ENCODE measurements at regions not wholly inside any gene's neighbourhood (a gene's known extent, or its start where the extent isn't known, plus 50 kb on each side); places are given as distances from the start of the nearest gene placed in this dataset.
A peak's percentile ranks its signal among the peaks of the same experiment; 100 is the strongest.
"Not testable (repeated sequence)": the region's sequence is repeated elsewhere in the genome, so short reads cannot be mapped to it uniquely, and the experiment has no call there.

DNA sequence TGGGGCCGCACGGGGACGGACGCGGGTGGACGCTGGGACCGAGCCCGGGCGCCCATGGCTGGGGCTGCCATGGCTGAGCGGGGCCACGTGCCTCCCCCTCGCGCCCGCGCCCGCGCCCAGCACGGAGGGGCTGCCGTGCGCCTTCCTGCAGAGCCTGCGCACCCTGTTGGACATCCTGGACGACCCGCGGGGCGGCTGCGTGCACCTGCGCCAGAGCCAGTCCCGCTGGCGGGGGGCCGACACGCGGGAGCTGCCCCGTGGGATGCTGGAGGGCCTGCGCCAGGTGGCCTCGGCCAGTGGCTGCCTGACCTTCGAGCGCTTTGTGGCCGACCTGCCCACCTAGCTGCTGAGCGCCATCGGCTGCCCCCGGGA, 72.5 kb upstream of the KCTD7 start:
- H3K4me3 ChIP-seq (ENCODE audit: control insufficient read depth, low read depth, low read length) = no peak overlapping the region
- DNase-seq (ENCODE audit: low read depth) = no peak
- TF ChIP-seq, protein P1, sequence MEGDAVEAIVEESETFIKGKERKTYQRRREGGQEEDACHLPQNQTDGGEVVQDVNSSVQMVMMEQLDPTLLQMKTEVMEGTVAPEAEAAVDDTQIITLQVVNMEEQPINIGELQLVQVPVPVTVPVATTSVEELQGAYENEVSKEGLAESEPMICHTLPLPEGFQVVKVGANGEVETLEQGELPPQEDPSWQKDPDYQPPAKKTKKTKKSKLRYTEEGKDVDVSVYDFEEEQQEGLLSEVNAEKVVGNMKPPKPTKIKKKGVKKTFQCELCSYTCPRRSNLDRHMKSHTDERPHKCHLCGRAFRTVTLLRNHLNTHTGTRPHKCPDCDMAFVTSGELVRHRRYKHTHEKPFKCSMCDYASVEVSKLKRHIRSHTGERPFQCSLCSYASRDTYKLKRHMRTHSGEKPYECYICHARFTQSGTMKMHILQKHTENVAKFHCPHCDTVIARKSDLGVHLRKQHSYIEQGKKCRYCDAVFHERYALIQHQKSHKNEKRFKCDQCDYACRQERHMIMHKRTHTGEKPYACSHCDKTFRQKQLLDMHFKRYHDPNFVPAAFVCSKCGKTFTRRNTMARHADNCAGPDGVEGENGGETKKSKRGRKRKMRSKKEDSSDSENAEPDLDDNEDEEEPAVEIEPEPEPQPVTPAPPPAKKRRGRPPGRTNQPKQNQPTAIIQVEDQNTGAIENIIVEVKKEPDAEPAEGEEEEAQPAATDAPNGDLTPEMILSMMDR (IDR thresholded peaks at IDR 0.05; ENCODE audit: control insufficient read depth, insufficient read depth, low read depth, low read length, missing control alignments) = no peak

DNA sequence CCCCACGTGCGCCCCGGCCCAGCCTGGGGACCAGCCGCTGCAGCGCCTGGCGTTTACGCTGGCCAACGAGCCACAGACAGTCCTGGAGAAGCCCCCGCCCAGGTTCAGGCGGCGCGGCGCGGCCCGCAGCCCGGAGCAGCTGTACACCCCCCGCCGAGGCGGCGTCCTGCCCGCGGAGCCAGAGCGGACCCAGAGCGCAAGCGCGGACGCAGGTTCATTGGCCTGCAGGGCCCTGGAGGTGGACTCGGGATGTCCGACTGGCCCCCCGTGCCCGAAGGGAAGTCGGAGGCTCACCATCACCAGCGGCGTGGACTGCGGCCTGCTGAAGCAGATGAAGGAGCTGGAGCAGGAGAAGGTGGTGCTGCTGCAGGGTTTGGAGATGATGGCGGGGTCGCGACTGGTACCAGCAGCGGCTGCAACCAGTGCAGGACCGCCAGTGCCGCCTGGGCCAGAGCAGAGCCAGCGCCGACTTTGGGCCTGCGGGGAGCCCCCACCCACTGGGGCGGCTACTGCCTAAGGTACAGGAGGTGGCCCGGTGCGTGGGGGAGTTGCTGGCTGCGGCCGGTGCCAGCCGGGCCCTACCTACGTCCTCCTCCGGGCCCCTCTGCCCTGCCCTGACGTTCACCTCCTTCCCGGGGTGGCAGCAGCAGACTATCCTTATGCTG, 72.0 kb upstream of the KCTD7 start:
- no peak overlapping the region for H3K4me3 ChIP-seq (ENCODE audit: control insufficient read depth, low read depth, low read length)
- TF ChIP-seq, protein P1 (IDR thresholded peaks at IDR 0.05; ENCODE audit: control insufficient read depth, insufficient read depth, low read depth, low read length, missing control alignments) = no peak
- DNase-seq (ENCODE audit: low read depth) = no peak

- DNase-seq (ENCODE audit: low read depth) = no peak
- TF ChIP-seq, protein P1 (IDR thresholded peaks at IDR 0.05; ENCODE audit: control insufficient read depth, insufficient read depth, low read depth, low read length, missing control alignments) = peak; percentile 97
Observed at GRCh38 chr7:66557214-66558200, 71.2 kb upstream of the KCTD7 start.

GRCh38 chr7:66558201-66558641, 70.5 kb upstream of the KCTD7 start:
- TF ChIP-seq, protein P1 (IDR thresholded peaks at IDR 0.05; ENCODE audit: control insufficient read depth, insufficient read depth, low read depth, low read length, missing control alignments) = no peak
- no peak for DNase-seq (ENCODE audit: low read depth)

More at GRCh38 chr7:66557214-66558200, 71.2 kb upstream of the KCTD7 start:
- no peak overlapping the region for H3K4me3 ChIP-seq (ENCODE audit: control insufficient read depth, low read depth, low read length)

GRCh38 chr7:66558660-66559465, 69.8 kb upstream of the KCTD7 start:
- TF ChIP-seq, protein P1 (IDR thresholded peaks at IDR 0.05; ENCODE audit: control insufficient read depth, insufficient read depth, low read depth, low read length, missing control alignments) = no peak
- H3K4me3 ChIP-seq (ENCODE audit: control insufficient read depth, low read depth, low read length) = no peak overlapping the region
- no peak for DNase-seq (ENCODE audit: low read depth)

More at GRCh38 chr7:66558201-66558641, 70.5 kb upstream of the KCTD7 start:
- no peak overlapping the region for H3K4me3 ChIP-seq (ENCODE audit: control insufficient read depth, low read depth, low read length)

GRCh38 chr7:66564045-66564444, 64.6 kb upstream of the KCTD7 start:
- H3K4me3 ChIP-seq (ENCODE audit: control insufficient read depth, low read depth, low read length) = no peak overlapping the region
- no peak for DNase-seq (ENCODE audit: low read depth)
- TF ChIP-seq, protein P1 (IDR thresholded peaks at IDR 0.05; ENCODE audit: control insufficient read depth, insufficient read depth, low read depth, low read length, missing control alignments) = no peak

GRCh38 chr7:66570179-66570578, 58.5 kb upstream of the KCTD7 start:
- not testable (repeated sequence) for DNase-seq (ENCODE audit: low read depth); H3K4me3 ChIP-seq (ENCODE audit: control insufficient read depth, low read depth, low read length)

Measured in AG09309 (cell line).